ENCODE measurements at regions not wholly inside any gene's neighbourhood (a gene's known extent, or its start where the extent isn't known, plus 50 kb on each side); places are given as distances from the start of the nearest gene placed in this dataset.

GRCh38 chr2:118667348-118667747 is 180.1 kb downstream of the EN1 start:
- TF ChIP-seq CTCF (IDR thresholded peaks at IDR 0.05) (no peak), POLR2A (IDR thresholded peaks at IDR 0.05) (no peak)

Measured in thyroid gland (tissue), 4 donors.